GM10266 (cell line): ENCODE measurements at regions not wholly inside any gene's neighbourhood (a gene's known extent, or its start where the extent isn't known, plus 50 kb on each side); places are given as distances from the start of the nearest gene placed in this dataset.

Source experiments
- DNase-seq: peaks from one replicate; pipeline ENCODE4 v3.0.0; 2012; ENCODE audit errors: extremely low spot score
- CTCF ChIP-seq: IDR thresholded peaks from 2 replicates; pipeline ENCODE4 v1.5.1; 2012; ENCODE audit warnings: mild to moderate bottlenecking, low read depth; ENCODE audit not compliant: control insufficient read depth, insufficient read depth; ENCODE audit errors: missing control alignments

- no peak for DNase-seq
- no peak for TF ChIP-seq CTCF
These were observed 101.9 kb downstream of the TEX29 start for GRCh38 chr13:111422348-111422747.

- no peak for TF ChIP-seq CTCF
- DNase-seq = no peak
These were observed 102.8 kb downstream of the TEX29 start for GRCh38 chr13:111423168-111423785.

DNA sequence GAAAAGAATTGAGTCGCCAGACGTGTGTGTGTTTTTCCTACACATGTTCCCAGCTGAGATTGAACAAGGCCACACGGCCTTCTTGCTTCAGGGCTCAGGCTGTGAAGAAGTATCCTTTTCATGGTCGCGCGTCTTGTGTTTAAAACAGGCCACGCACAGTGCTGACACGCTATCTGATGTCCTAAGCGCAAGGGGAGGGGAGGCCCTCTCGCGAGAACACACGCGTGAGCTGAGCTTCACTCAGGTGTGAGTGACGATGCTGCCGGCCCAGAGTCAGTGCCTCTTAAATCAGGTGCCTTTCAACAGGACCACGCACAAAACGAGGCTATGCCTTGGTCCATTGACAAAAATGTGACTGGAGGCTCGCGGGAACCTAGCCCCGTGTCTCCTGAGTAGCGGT lies 103.7 kb downstream of the TEX29 start:
- no peak for TF ChIP-seq CTCF

DNA sequence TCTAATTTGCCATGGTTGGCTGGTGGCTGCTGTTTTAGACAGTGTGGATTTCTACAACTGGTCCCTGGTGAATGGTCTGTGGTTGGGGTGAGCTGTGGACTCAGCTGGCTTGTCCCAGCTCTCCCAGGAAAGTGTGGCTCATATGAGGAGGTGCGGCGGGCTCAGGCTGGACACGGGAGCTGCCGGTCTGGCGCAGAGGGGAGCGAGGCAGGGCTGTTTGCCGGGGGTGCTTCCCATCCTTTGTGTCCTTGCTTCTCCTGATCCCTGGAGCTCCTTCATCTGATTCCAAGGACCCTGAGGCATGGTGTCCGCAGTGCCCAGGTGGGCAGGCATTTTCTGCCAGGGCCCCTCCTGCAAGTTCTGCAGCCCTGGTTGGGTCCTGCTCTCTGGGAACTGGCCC lies 104.9 kb downstream of the TEX29 start:
- no peak for DNase-seq
- TF ChIP-seq CTCF = no peak

More for the DNA sequence above, 103.7 kb downstream of the TEX29 start:
- no peak for DNase-seq

GRCh38 chr13:111429064-111429558 lies 108.7 kb downstream of the TEX29 start:
- peak; percentile 53 for DNase-seq
- peak; percentile 41 for TF ChIP-seq CTCF

- no peak for DNase-seq
- TF ChIP-seq CTCF = no peak
These were observed 110.8 kb downstream of the TEX29 start for GRCh38 chr13:111431206-111431605.

DNA sequence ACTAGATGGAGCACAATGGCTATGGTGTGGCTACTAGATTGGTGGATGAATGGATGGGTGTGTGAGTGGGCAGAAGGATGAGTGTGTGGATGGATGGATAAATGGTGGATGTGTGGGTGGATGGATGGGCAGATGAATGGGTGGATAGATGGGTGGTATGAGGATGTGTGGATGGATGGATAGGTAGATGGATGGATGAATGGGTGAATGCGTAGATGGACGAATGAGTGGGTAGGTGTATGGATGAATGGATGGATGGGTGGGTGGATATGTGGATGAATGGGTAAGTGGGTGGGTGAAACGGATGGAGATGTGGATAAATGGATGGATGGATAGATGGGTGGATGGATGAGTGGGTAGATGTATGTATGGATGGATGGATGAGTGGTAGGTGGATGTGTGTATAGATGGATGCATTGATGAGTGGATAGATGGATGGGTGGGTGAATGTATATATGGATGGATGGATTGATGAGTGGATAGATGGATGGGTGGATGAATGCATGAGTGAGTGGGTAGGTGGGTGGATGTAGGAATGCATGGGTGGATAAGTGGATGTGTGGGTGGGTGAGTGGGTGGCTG lies 114.2 kb downstream of the TEX29 start:
- DNase-seq = no peak
- TF ChIP-seq CTCF = no peak
